ENCODE measurements at regions not wholly inside any gene's neighbourhood (a gene's known extent, or its start where the extent isn't known, plus 50 kb on each side); places are given as distances from the start of the nearest gene placed in this dataset.

GRCh38 chr1:60891765-60892164 lies 190.6 kb upstream of the NFIA start:
- TF ChIP-seq CTCF (IDR thresholded peaks at IDR 0.05), result no peak
- H3K27ac ChIP-seq (ENCODE audit: low read depth in 1 of 2, low read length in 2 of 2), result no peak overlapping the region
- no peaks in the 10 kb centered on the region for H3K36me3 ChIP-seq (replicated peaks in 1 of 2; ENCODE audit: control insufficient read depth in 1 of 2, insufficient read depth in 2 of 2, low read length in 2 of 2)
- H3K4me1 ChIP-seq (ENCODE audit: control insufficient read depth in 1 of 2, insufficient read depth in 2 of 2, low read length in 2 of 2), result peaks cover 10 to 14% of the 10 kb centered on the region in 2 donors
- peaks cover 0 to 5% (median 2%) of the 10 kb centered on the region in 3 donors for H3K27me3 Mint-ChIP-seq (ENCODE audit: low read depth in 3 of 3)
- H3K27ac Mint-ChIP-seq, result no peak overlapping the region
- H3K27me3 ChIP-seq (ENCODE audit: control insufficient read depth in 2 of 2, insufficient read depth in 2 of 2, low read length in 2 of 2), result no peaks in the 10 kb centered on the region
- H3K79me2 ChIP-seq (ENCODE audit: insufficient read depth, low read length), result no peaks in the 10 kb centered on the region
- H3K9me3 ChIP-seq (replicated peaks in 1 of 2; ENCODE audit: control insufficient read depth in 1 of 2, insufficient read depth in 1 of 2, low read length in 2 of 2), result no peaks in the 10 kb centered on the region
- no peak overlapping the region for H3K4me2 ChIP-seq (replicated peaks; ENCODE audit: extremely low read depth, low read length, poor library complexity, severe bottlenecking)
- H3K9ac ChIP-seq (ENCODE audit: insufficient read depth, low read length, poor library complexity, severe bottlenecking), result no peak overlapping the region
- no peak for DNase-seq
- no peaks in the 10 kb centered on the region for H3K36me3 Mint-ChIP-seq
- peaks cover 0 to 1% (median 0%) of the 10 kb centered on the region in 7 donors for H3K9me3 Mint-ChIP-seq
- H2AFZ ChIP-seq (ENCODE audit: insufficient read depth, low read depth, low read length, poor library complexity, severe bottlenecking), result no peak overlapping the region
- H3K4me3 ChIP-seq (replicated peaks in 1 of 3; ENCODE audit: low read depth in 2 of 3, low read length in 3 of 3), result no peak overlapping the region
- peaks cover 20% of the 10 kb centered on the region for H3K4me1 Mint-ChIP-seq
- no peak overlapping the region for H3K4me3 Mint-ChIP-seq
- intact Hi-C loops (cut with micrococcal nuclease), result no loop called here
- WGBS (ENCODE audit: insufficient coverage), result no CpG with 5 or more reads among the region's 3 CpGs
- H4K20me1 ChIP-seq (ENCODE audit: insufficient read depth, low read length), result no peaks in the 10 kb centered on the region

GRCh38 chr1:60891281-60891680 lies 191.1 kb upstream of the NFIA start:
- H3K36me3 ChIP-seq (replicated peaks in 1 of 2; ENCODE audit: control insufficient read depth in 1 of 2, insufficient read depth in 2 of 2, low read length in 2 of 2), result no peaks in the 10 kb centered on the region
- H3K4me2 ChIP-seq (replicated peaks; ENCODE audit: extremely low read depth, low read length, poor library complexity, severe bottlenecking), result no peak overlapping the region
- 83% methylated on average over 1 of the region's 6 CpGs for WGBS (ENCODE audit: insufficient coverage)
- no peaks in the 10 kb centered on the region for H3K79me2 ChIP-seq (ENCODE audit: insufficient read depth, low read length)
- no peak overlapping the region for H3K4me3 ChIP-seq (replicated peaks in 1 of 3; ENCODE audit: low read depth in 2 of 3, low read length in 3 of 3)
- no peaks in the 10 kb centered on the region for H3K27me3 ChIP-seq (ENCODE audit: control insufficient read depth in 2 of 2, insufficient read depth in 2 of 2, low read length in 2 of 2)
- H4K20me1 ChIP-seq (ENCODE audit: insufficient read depth, low read length), result no peaks in the 10 kb centered on the region
- Mint-ChIP-seq H3K4me1 (peaks cover 21% of the 10 kb centered on the region), H3K27me3 (ENCODE audit: low read depth in 3 of 3) (peaks cover 0 to 6% (median 2%) of the 10 kb centered on the region in 3 donors), H3K9me3 (peaks cover 0 to 3% (median 0%) of the 10 kb centered on the region in 7 donors), H3K36me3 (no peaks in the 10 kb centered on the region), H3K27ac (peak overlapping the region in 1 of 7 donors; percentile 90), H3K4me3 (no peak overlapping the region)
- TF ChIP-seq CTCF (IDR thresholded peaks at IDR 0.05), result no peak
- no peak overlapping the region for H3K9ac ChIP-seq (ENCODE audit: insufficient read depth, low read length, poor library complexity, severe bottlenecking)
- DNase-seq, result no peak
- H3K27ac ChIP-seq (ENCODE audit: low read depth in 1 of 2, low read length in 2 of 2), result peak overlapping the region in 1 of 2 donors; percentile 6
- peaks cover 10 to 14% of the 10 kb centered on the region in 2 donors for H3K4me1 ChIP-seq (ENCODE audit: control insufficient read depth in 1 of 2, insufficient read depth in 2 of 2, low read length in 2 of 2)
- H3K9me3 ChIP-seq (replicated peaks in 1 of 2; ENCODE audit: control insufficient read depth in 1 of 2, insufficient read depth in 1 of 2, low read length in 2 of 2), result no peaks in the 10 kb centered on the region
- intact Hi-C loops (cut with micrococcal nuclease), result no loop called here
- no peak overlapping the region for H2AFZ ChIP-seq (ENCODE audit: insufficient read depth, low read depth, low read length, poor library complexity, severe bottlenecking)
